Common myeloid progenitor, CD34-positive (primary cell): ENCODE measurements at regions not wholly inside any gene's neighbourhood (a gene's known extent, or its start where the extent isn't known, plus 50 kb on each side); places are given as distances from the start of the nearest gene placed in this dataset.

Experiments used
- CTCF ChIA-PET: fragments of 350-600 bp; sonication (Branson Sonifier 250); formaldehyde crosslinking; loops from one replicate; lab custom pipeline; 2021; ENCODE audit warnings: antibody characterized with exemption; lab: Charles Lee
- POLR2A ChIA-PET: fragments of 350-600 bp; sonication (Branson Sonifier 250); formaldehyde crosslinking; loops from one replicate; lab custom pipeline; 2021; ENCODE audit warnings: antibody characterized with exemption; lab: Charles Lee
- DNase-seq, 3 donors: peaks; one replicate each; pipeline versions ENCODE4 v3.0.0 to v3.0.0-alpha.2; 2013
- H3K27ac ChIP-seq, 2 experiments: 1 replicate in 1 of 2; 2 replicates in 1 of 2; pipeline ENCODE4 v1.7.0; 2013; ENCODE audit warnings: inconsistent platforms in 2 of 2, low read length in 2 of 2, mild to moderate bottlenecking in 2 of 2, low read depth in 1 of 2, moderate library complexity in 1 of 2; ENCODE audit not compliant: severe bottlenecking in 2 of 2, insufficient read depth in 1 of 2, poor library complexity in 1 of 2
- H3K27me3 ChIP-seq, 5 experiments: replicated peaks in 2 of 5; 1 replicate in 3 of 5; 2 replicates in 2 of 5; pipeline versions ENCODE4 v1.6.1 to v1.7.0; 2013; ENCODE audit warnings: low read length in 4 of 5, mild to moderate bottlenecking in 2 of 5, moderate library complexity in 2 of 5, inconsistent platforms in 1 of 5; ENCODE audit not compliant: insufficient read depth in 5 of 5, control insufficient read depth in 4 of 5
- H3K36me3 ChIP-seq, 4 experiments: 1 replicate in 2 of 4; 2 replicates in 2 of 4; pipeline versions ENCODE4 v1.6.1 to v1.7.0; 2013; ENCODE audit warnings: low read length in 3 of 4, control low read depth in 1 of 4, mild to moderate bottlenecking in 1 of 4; ENCODE audit not compliant: control insufficient read depth in 4 of 4, insufficient read depth in 4 of 4
- H3K4me1 ChIP-seq, 4 experiments: 1 replicate in 3 of 4; 2 replicates in 1 of 4; pipeline versions ENCODE4 v1.6.1 to v1.7.1; 2013; ENCODE audit warnings: low read length in 3 of 4, mild to moderate bottlenecking in 3 of 4, control low read depth in 1 of 4, inconsistent platforms in 1 of 4, moderate library complexity in 1 of 4; ENCODE audit not compliant: control insufficient read depth in 4 of 4, insufficient read depth in 4 of 4; ENCODE audit errors: control extremely low read depth in 1 of 4
- H3K4me3 ChIP-seq, 7 experiments: 1 replicate in 4 of 7; 2 replicates in 3 of 7; pipeline versions ENCODE4 v1.5.1 to v1.7.0; 2013; ENCODE audit warnings: mild to moderate bottlenecking in 7 of 7, low read length in 6 of 7, moderate library complexity in 6 of 7, inconsistent platforms in 2 of 7, low read depth in 2 of 7, control low read depth in 1 of 7; ENCODE audit not compliant: insufficient read depth in 4 of 7, control insufficient read depth in 1 of 7; ENCODE audit errors: extremely low read depth in 1 of 7
- H3K9me3 ChIP-seq, 5 experiments: 1 replicate in 4 of 5; 2 replicates in 1 of 5; pipeline versions ENCODE4 v1.6.1 to v1.7.1; 2013; ENCODE audit warnings: low read length in 4 of 5, mild to moderate bottlenecking in 2 of 5, inconsistent platforms in 1 of 5, low read depth in 1 of 5, moderate library complexity in 1 of 5; ENCODE audit not compliant: control insufficient read depth in 4 of 5, insufficient read depth in 2 of 5; ENCODE audit errors: control extremely low read depth in 1 of 5
- WGBS: methylation state at CpG from one replicate; pipeline ENCODE4 v1.1.5; 2013; ENCODE audit not compliant: insufficient coverage; 5-methylcytosine and 5-hydroxymethylcytosine counted together

GRCh38 chr15:23910030-23910429, 222.9 kb upstream of the NDN start:
- POLR2A ChIA-PET, result no interaction called here
- Histone ChIP-seq H3K27ac (no peak overlapping the region), H3K4me1 (no peaks in the 10 kb centered on the region), H3K4me3 (no peak overlapping the region), H3K27me3 (peaks cover 0 to 8% (median 0%) of the 10 kb centered on the region in 5 experiments), H3K9me3 (no peaks in the 10 kb centered on the region), H3K36me3 (no peaks in the 10 kb centered on the region)
- DNase-seq, result no peak
- CTCF ChIA-PET, result no interaction called here
- WGBS, result 0% methylated on average over 1 of the region's 2 CpGs

DNA sequence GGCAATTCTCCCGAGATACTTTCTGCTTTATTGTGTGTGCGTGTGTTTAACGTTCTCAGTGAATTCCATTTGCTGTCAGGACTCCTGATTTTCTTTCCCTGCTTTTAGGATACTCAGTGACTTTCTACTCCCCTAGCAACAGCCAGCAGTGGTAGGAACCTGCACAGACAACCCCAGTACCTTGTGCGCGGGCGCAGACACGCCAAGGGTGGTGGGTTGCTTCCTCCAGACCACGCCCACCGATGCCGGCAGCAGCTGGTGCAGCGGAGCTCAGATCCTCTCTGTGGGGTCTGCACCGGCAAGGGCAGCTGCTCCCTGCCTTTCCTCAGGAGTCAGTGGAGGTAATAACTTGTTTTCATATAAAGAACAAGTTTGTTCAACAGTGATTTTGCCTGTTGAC, 225.1 kb upstream of the NDN start:
- no peak for DNase-seq
- no peaks in the 10 kb centered on the region for H3K9me3 ChIP-seq
- ChIA-PET POLR2A (no interaction called here), CTCF (no interaction called here)
- H3K36me3 ChIP-seq, result no peaks in the 10 kb centered on the region
- H3K27me3 ChIP-seq, result peaks cover 0 to 8% (median 0%) of the 10 kb centered on the region in 5 experiments
- WGBS, result 42% methylated on average over 11 of the region's 12 CpGs
- H3K27ac ChIP-seq, result no peak overlapping the region
- H3K4me3 ChIP-seq, result no peak overlapping the region
- H3K4me1 ChIP-seq, result no peaks in the 10 kb centered on the region

- CTCF ChIA-PET, result no interaction called here
These were observed 226.0 kb upstream of the NDN start for GRCh38 chr15:23913081-23913480.

GRCh38 chr15:23913635-23914034, 226.5 kb upstream of the NDN start:
- H3K27me3 ChIP-seq, result peaks cover 0 to 8% (median 0%) of the 10 kb centered on the region in 5 experiments
- ChIA-PET CTCF (no interaction called here), POLR2A (no interaction called here)

More at GRCh38 chr15:23913081-23913480, 226.0 kb upstream of the NDN start:
- Histone ChIP-seq H3K9me3 (no peaks in the 10 kb centered on the region), H3K4me1 (no peaks in the 10 kb centered on the region), H3K4me3 (no peak overlapping the region), H3K27ac (no peak overlapping the region), H3K36me3 (no peaks in the 10 kb centered on the region), H3K27me3 (peaks cover 0 to 8% (median 0%) of the 10 kb centered on the region in 5 experiments)
- POLR2A ChIA-PET, result no interaction called here
- WGBS, result 80% methylated on average over 2 of the region's 5 CpGs
- DNase-seq, result no peak

GRCh38 chr15:23924686-23925085, 237.6 kb upstream of the NDN start:
- H3K9me3 ChIP-seq, result peaks cover 0 to 2% (median 0%) of the 10 kb centered on the region in 5 experiments
- H3K27me3 ChIP-seq, result no peaks in the 10 kb centered on the region
- H3K4me3 ChIP-seq, result no peak overlapping the region
- DNase-seq, result no peak
- ChIA-PET CTCF (no interaction called here), POLR2A (no interaction called here)
- no peak overlapping the region for H3K27ac ChIP-seq
- 86% methylated on average over 2 of the region's 3 CpGs for WGBS
- H3K36me3 ChIP-seq, result no peaks in the 10 kb centered on the region
- no peaks in the 10 kb centered on the region for H3K4me1 ChIP-seq

More at GRCh38 chr15:23913635-23914034, 226.5 kb upstream of the NDN start:
- H3K27ac ChIP-seq, result no peak overlapping the region
- no peak for DNase-seq
- no peaks in the 10 kb centered on the region for H3K4me1 ChIP-seq
- H3K36me3 ChIP-seq, result no peaks in the 10 kb centered on the region
- H3K9me3 ChIP-seq, result no peaks in the 10 kb centered on the region
- 100% methylated on average over 1 of the region's 1 CpG for WGBS
- H3K4me3 ChIP-seq, result no peak overlapping the region

- H3K27ac ChIP-seq, result no peak overlapping the region
- 83% methylated on average over 12 of the region's 14 CpGs for WGBS
- ChIA-PET CTCF (no interaction called here), POLR2A (no interaction called here)
- no peaks in the 10 kb centered on the region for H3K4me1 ChIP-seq
- no peak for DNase-seq
- H3K4me3 ChIP-seq, result no peak overlapping the region
- no peaks in the 10 kb centered on the region for H3K27me3 ChIP-seq
- no peaks in the 10 kb centered on the region for H3K9me3 ChIP-seq
- no peaks in the 10 kb centered on the region for H3K36me3 ChIP-seq
These were observed 267.8 kb upstream of the NDN start for GRCh38 chr15:23954931-23955330.

DNA sequence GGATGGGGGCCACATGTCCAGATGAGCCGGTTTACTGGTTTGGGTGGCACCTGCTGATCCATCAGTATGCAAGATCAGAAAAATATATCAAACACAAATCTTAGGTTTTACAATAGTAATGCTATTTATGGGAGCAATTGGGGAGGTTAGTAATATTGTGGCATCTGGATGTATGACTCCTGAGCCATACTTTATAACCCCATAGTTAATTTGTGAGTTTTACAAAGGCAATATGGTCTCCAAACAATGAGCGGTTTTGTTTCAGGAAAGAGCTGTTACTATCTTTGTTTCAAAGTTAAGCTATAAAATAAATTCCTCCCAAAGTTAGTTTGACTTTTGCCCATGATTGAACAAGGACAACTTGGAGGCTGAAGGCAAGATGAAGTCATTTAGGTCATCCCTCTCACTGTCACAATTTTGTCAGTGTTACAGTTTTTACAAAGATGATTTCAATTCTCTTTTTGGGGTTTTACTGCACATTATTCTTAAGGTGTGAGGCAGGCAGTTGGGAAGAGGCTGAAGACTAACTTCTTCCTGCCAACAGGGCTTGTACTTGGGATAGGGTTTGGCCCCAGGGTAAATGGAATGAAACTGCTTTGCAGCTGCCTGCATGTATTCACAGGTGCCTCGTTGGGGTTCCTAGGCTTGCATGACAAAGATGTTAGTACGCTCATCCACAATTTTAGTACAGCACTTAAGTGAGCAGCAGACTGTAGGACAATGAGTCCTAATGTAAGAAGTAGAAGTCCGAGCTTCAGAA, 296.6 kb upstream of the NDN start:
- no peak overlapping the region for H3K27ac ChIP-seq
- POLR2A ChIA-PET, result no interaction called here
- H3K36me3 ChIP-seq, result no peaks in the 10 kb centered on the region
- H3K4me3 ChIP-seq, result no peak overlapping the region
- peaks cover 0 to 6% (median 4%) of the 10 kb centered on the region in 5 experiments for H3K9me3 ChIP-seq
- DNase-seq, result no peak
- CTCF ChIA-PET, result no interaction called here
- no peaks in the 10 kb centered on the region for H3K27me3 ChIP-seq
- 67% methylated on average over 1 of the region's 5 CpGs for WGBS
- no peaks in the 10 kb centered on the region for H3K4me1 ChIP-seq
